ENCODE measurements at regions not wholly inside any gene's neighbourhood (a gene's known extent, or its start where the extent isn't known, plus 50 kb on each side); places are given as distances from the start of the nearest gene placed in this dataset.

- Histone ChIP-seq H3K9ac (ENCODE audit: low read depth, low read length) (no peak overlapping the region), H3K36me3 (ENCODE audit: control insufficient read depth, insufficient read depth, low read length) (no peaks in the 10 kb centered on the region), H3K4me1 (ENCODE audit: control insufficient read depth, insufficient read depth, low read length) (no peaks in the 10 kb centered on the region), H3K9me3 (ENCODE audit: control insufficient read depth, insufficient read depth, low read length) (no peaks in the 10 kb centered on the region), H3K4me3 (ENCODE audit: low read depth, low read length) (no peak overlapping the region), H3K27me3 (ENCODE audit: control insufficient read depth, insufficient read depth, low read length) (no peaks in the 10 kb centered on the region)
Observed at GRCh38 chr1:106773206-106773605, 283.3 kb upstream of the PRMT6 start.

GRCh38 chr1:106780066-106780465, 276.4 kb upstream of the PRMT6 start:
- H3K9me3 ChIP-seq (ENCODE audit: control insufficient read depth, insufficient read depth, low read length), result no peaks in the 10 kb centered on the region
- H3K27me3 ChIP-seq (ENCODE audit: control insufficient read depth, insufficient read depth, low read length), result no peaks in the 10 kb centered on the region
- no peaks in the 10 kb centered on the region for H3K4me1 ChIP-seq (ENCODE audit: control insufficient read depth, insufficient read depth, low read length)
- no peak overlapping the region for H3K9ac ChIP-seq (ENCODE audit: low read depth, low read length)
- H3K4me3 ChIP-seq (ENCODE audit: low read depth, low read length), result no peak overlapping the region
- H3K36me3 ChIP-seq (ENCODE audit: control insufficient read depth, insufficient read depth, low read length), result no peaks in the 10 kb centered on the region

GRCh38 chr1:106780806-106781569, 275.5 kb upstream of the PRMT6 start:
- no peak overlapping the region for H3K9ac ChIP-seq (ENCODE audit: low read depth, low read length)
- H3K4me1 ChIP-seq (ENCODE audit: control insufficient read depth, insufficient read depth, low read length), result no peaks in the 10 kb centered on the region
- H3K4me3 ChIP-seq (ENCODE audit: low read depth, low read length), result no peak overlapping the region
- H3K27me3 ChIP-seq (ENCODE audit: control insufficient read depth, insufficient read depth, low read length), result no peaks in the 10 kb centered on the region
- no peaks in the 10 kb centered on the region for H3K9me3 ChIP-seq (ENCODE audit: control insufficient read depth, insufficient read depth, low read length)
- H3K36me3 ChIP-seq (ENCODE audit: control insufficient read depth, insufficient read depth, low read length), result no peaks in the 10 kb centered on the region

- Histone ChIP-seq H3K4me1 (ENCODE audit: control insufficient read depth, insufficient read depth, low read length) (no peaks in the 10 kb centered on the region), H3K9ac (ENCODE audit: low read depth, low read length) (no peak overlapping the region), H3K36me3 (ENCODE audit: control insufficient read depth, insufficient read depth, low read length) (no peaks in the 10 kb centered on the region), H3K27me3 (ENCODE audit: control insufficient read depth, insufficient read depth, low read length) (no peaks in the 10 kb centered on the region), H3K4me3 (ENCODE audit: low read depth, low read length) (no peak overlapping the region), H3K9me3 (ENCODE audit: control insufficient read depth, insufficient read depth, low read length) (no peaks in the 10 kb centered on the region)
Observed at GRCh38 chr1:106785176-106785575, 271.3 kb upstream of the PRMT6 start.

GRCh38 chr1:106787520-106787919, 269.0 kb upstream of the PRMT6 start:
- no peaks in the 10 kb centered on the region for H3K36me3 ChIP-seq (ENCODE audit: control insufficient read depth, insufficient read depth, low read length)
- no peaks in the 10 kb centered on the region for H3K27me3 ChIP-seq (ENCODE audit: control insufficient read depth, insufficient read depth, low read length)
- H3K4me3 ChIP-seq (ENCODE audit: low read depth, low read length), result no peak overlapping the region
- H3K9ac ChIP-seq (ENCODE audit: low read depth, low read length), result no peak overlapping the region
- H3K9me3 ChIP-seq (ENCODE audit: control insufficient read depth, insufficient read depth, low read length), result no peaks in the 10 kb centered on the region
- H3K4me1 ChIP-seq (ENCODE audit: control insufficient read depth, insufficient read depth, low read length), result no peaks in the 10 kb centered on the region

GRCh38 chr1:106789686-106790085, 266.8 kb upstream of the PRMT6 start:
- Histone ChIP-seq H3K4me3 (ENCODE audit: low read depth, low read length) (no peak overlapping the region), H3K9ac (ENCODE audit: low read depth, low read length) (no peak overlapping the region), H3K9me3 (ENCODE audit: control insufficient read depth, insufficient read depth, low read length) (no peaks in the 10 kb centered on the region), H3K4me1 (ENCODE audit: control insufficient read depth, insufficient read depth, low read length) (no peaks in the 10 kb centered on the region), H3K27me3 (ENCODE audit: control insufficient read depth, insufficient read depth, low read length) (no peaks in the 10 kb centered on the region), H3K36me3 (ENCODE audit: control insufficient read depth, insufficient read depth, low read length) (no peaks in the 10 kb centered on the region)

- no peaks in the 10 kb centered on the region for H3K27me3 ChIP-seq (ENCODE audit: control insufficient read depth, insufficient read depth, low read length)
- H3K9me3 ChIP-seq (ENCODE audit: control insufficient read depth, insufficient read depth, low read length), result no peaks in the 10 kb centered on the region
- no peak overlapping the region for H3K4me3 ChIP-seq (ENCODE audit: low read depth, low read length)
- no peaks in the 10 kb centered on the region for H3K36me3 ChIP-seq (ENCODE audit: control insufficient read depth, insufficient read depth, low read length)
- no peak overlapping the region for H3K9ac ChIP-seq (ENCODE audit: low read depth, low read length)
- H3K4me1 ChIP-seq (ENCODE audit: control insufficient read depth, insufficient read depth, low read length), result no peaks in the 10 kb centered on the region
Observed at GRCh38 chr1:106791041-106791440, 265.4 kb upstream of the PRMT6 start.

- Histone ChIP-seq H3K9ac (ENCODE audit: low read depth, low read length) (no peak overlapping the region), H3K36me3 (ENCODE audit: control insufficient read depth, insufficient read depth, low read length) (no peaks in the 10 kb centered on the region), H3K4me1 (ENCODE audit: control insufficient read depth, insufficient read depth, low read length) (no peaks in the 10 kb centered on the region), H3K27me3 (ENCODE audit: control insufficient read depth, insufficient read depth, low read length) (no peaks in the 10 kb centered on the region), H3K4me3 (ENCODE audit: low read depth, low read length) (no peak overlapping the region), H3K9me3 (ENCODE audit: control insufficient read depth, insufficient read depth, low read length) (no peaks in the 10 kb centered on the region)
Observed at GRCh38 chr1:106793651-106794050, 262.8 kb upstream of the PRMT6 start.

GRCh38 chr1:106798991-106799390, 257.5 kb upstream of the PRMT6 start:
- Histone ChIP-seq H3K9me3 (ENCODE audit: control insufficient read depth, insufficient read depth, low read length) (no peaks in the 10 kb centered on the region), H3K9ac (ENCODE audit: low read depth, low read length) (no peak overlapping the region), H3K4me1 (ENCODE audit: control insufficient read depth, insufficient read depth, low read length) (no peaks in the 10 kb centered on the region), H3K4me3 (ENCODE audit: low read depth, low read length) (no peak overlapping the region), H3K36me3 (ENCODE audit: control insufficient read depth, insufficient read depth, low read length) (no peaks in the 10 kb centered on the region), H3K27me3 (ENCODE audit: control insufficient read depth, insufficient read depth, low read length) (no peaks in the 10 kb centered on the region)

- no peak overlapping the region for H3K9ac ChIP-seq (ENCODE audit: low read depth, low read length)
Observed at GRCh38 chr1:106802181-106802580, 254.3 kb upstream of the PRMT6 start.

GRCh38 chr1:106814418-106814817, 242.1 kb upstream of the PRMT6 start:
- Histone ChIP-seq H3K9ac (ENCODE audit: low read depth, low read length) (no peak overlapping the region), H3K9me3 (ENCODE audit: control insufficient read depth, insufficient read depth, low read length) (peaks cover 3% of the 10 kb centered on the region), H3K36me3 (ENCODE audit: control insufficient read depth, insufficient read depth, low read length) (no peaks in the 10 kb centered on the region), H3K4me1 (ENCODE audit: control insufficient read depth, insufficient read depth, low read length) (no peaks in the 10 kb centered on the region), H3K27me3 (ENCODE audit: control insufficient read depth, insufficient read depth, low read length) (no peaks in the 10 kb centered on the region), H3K4me3 (ENCODE audit: low read depth, low read length) (no peak overlapping the region)

More at GRCh38 chr1:106802181-106802580, 254.3 kb upstream of the PRMT6 start:
- H3K36me3 ChIP-seq (ENCODE audit: control insufficient read depth, insufficient read depth, low read length), result no peaks in the 10 kb centered on the region
- no peak overlapping the region for H3K4me3 ChIP-seq (ENCODE audit: low read depth, low read length)
- no peaks in the 10 kb centered on the region for H3K27me3 ChIP-seq (ENCODE audit: control insufficient read depth, insufficient read depth, low read length)
- H3K4me1 ChIP-seq (ENCODE audit: control insufficient read depth, insufficient read depth, low read length), result no peaks in the 10 kb centered on the region
- no peaks in the 10 kb centered on the region for H3K9me3 ChIP-seq (ENCODE audit: control insufficient read depth, insufficient read depth, low read length)

GRCh38 chr1:106817575-106817974, 238.9 kb upstream of the PRMT6 start:
- Histone ChIP-seq H3K9me3 (ENCODE audit: control insufficient read depth, insufficient read depth, low read length) (no peaks in the 10 kb centered on the region), H3K36me3 (ENCODE audit: control insufficient read depth, insufficient read depth, low read length) (no peaks in the 10 kb centered on the region), H3K9ac (ENCODE audit: low read depth, low read length) (no peak overlapping the region), H3K4me1 (ENCODE audit: control insufficient read depth, insufficient read depth, low read length) (no peaks in the 10 kb centered on the region), H3K4me3 (ENCODE audit: low read depth, low read length) (no peak overlapping the region), H3K27me3 (ENCODE audit: control insufficient read depth, insufficient read depth, low read length) (no peaks in the 10 kb centered on the region)

All from iPS-15b (cell line).